GM23248 (cell line): ENCODE measurements at regions not wholly inside any gene's neighbourhood (a gene's known extent, or its start where the extent isn't known, plus 50 kb on each side); places are given as distances from the start of the nearest gene placed in this dataset.

ENCODE experiments used
- EZH2 ChIP-seq: fragments of 200-600 bp; sonication (generic); IDR thresholded peaks from 2 replicates; pipeline ENCODE4 v1.6.1; 2018; ENCODE audit warnings: antibody characterized with exemption, mild to moderate bottlenecking; ENCODE audit not compliant: insufficient read depth, poor library complexity, severe bottlenecking
- EZH2phosphoT487 ChIP-seq: fragments of 200-600 bp; sonication (generic); IDR thresholded peaks from 2 replicates; pipeline ENCODE4 v1.6.1; 2018; ENCODE audit warnings: antibody characterized with exemption, moderate library complexity, mild to moderate bottlenecking, low read depth; ENCODE audit not compliant: insufficient read depth

- TF ChIP-seq EZH2phosphoT487 (no peak), EZH2 (no peak)
Observed at GRCh38 chr10:44143556-44143955, 241.3 kb downstream of the CXCL12 start.
